Left lung (tissue), 4 donors: ENCODE measurements at regions not wholly inside any gene's neighbourhood (a gene's known extent, or its start where the extent isn't known, plus 50 kb on each side); places are given as distances from the start of the nearest gene placed in this dataset.

Experiments
- ATAC-seq: fragments of 200-7000 bp; cut with Tn5 transposase; one replicate; pipeline ENCODE4 v1.9.1; 2020; ENCODE audit warnings: moderate library complexity
- DNase-seq, 4 donors: peaks; one replicate each; pipeline ENCODE4 v3.0.0-alpha.2; 2013 to 2020
- H3K27ac ChIP-seq, 2 donors: fragments of 200-600 bp; sonication (generic) in 1 of 2; one replicate each; pipeline versions ENCODE4 v1.5.0 to v1.8.0; 2020 to 2021
- H3K27me3 ChIP-seq, 2 donors: fragments of 200-600 bp; sonication (generic) in 1 of 2; one replicate each; pipeline versions ENCODE4 v1.5.0 to v1.8.0; 2020 to 2021
- H3K36me3 ChIP-seq, 2 donors: fragments of 200-600 bp; sonication (generic) in 1 of 2; one replicate each; pipeline versions ENCODE4 v1.5.0 to v1.8.0; 2020 to 2021
- H3K4me1 ChIP-seq, 2 donors: fragments of 200-600 bp; one replicate each; pipeline ENCODE4 v1.8.0; 2021
- H3K4me3 ChIP-seq, 2 donors: fragments of 200-600 bp; sonication (generic) in 1 of 2; one replicate each; pipeline versions ENCODE4 v1.5.0 to v1.8.0; 2020 to 2021; ENCODE audit warnings: mild to moderate bottlenecking in 1 of 2
- H3K9me3 ChIP-seq, 2 donors: fragments of 200-600 bp; sonication (generic) in 1 of 2; one replicate each; pipeline versions ENCODE4 v1.5.0 to v1.8.0; 2020 to 2021
- CTCF ChIP-seq, 2 donors: fragments of 200-600 bp; sonication (generic) in 1 of 2; IDR thresholded peaks; one replicate each; pipeline versions ENCODE4 v1.5.0 to v1.8.0; 2021; ENCODE audit warnings: antibody characterized with exemption in 2 of 2
- intact Hi-C, 2 donors: fragments of 100-400 bp; cut with DNase I; formaldehyde crosslinking; loops; one replicate each; pipeline versions ENCODE4 v1.11.2 to v1.14.2; 2022
- donor health status: DM: no; HTN: yes; CAD: no.
- donor health status: DM: no; HTN: no; CAD: no.

GRCh38 chr12:60014436-60014835 lies 418.6 kb downstream of the SLC16A7 start:
- no peaks in the 10 kb centered on the region for H3K9me3 ChIP-seq
- H3K36me3 ChIP-seq: no peaks in the 10 kb centered on the region
- no peak for TF ChIP-seq CTCF (IDR thresholded peaks at IDR 0.05)
- DNase-seq (no peak), ATAC-seq (no peak)
- intact Hi-C loops: no loop called here
- H3K27me3 ChIP-seq: no peaks in the 10 kb centered on the region
- no peaks in the 10 kb centered on the region for H3K4me1 ChIP-seq
- H3K27ac ChIP-seq: no peak overlapping the region
- no peak overlapping the region for H3K4me3 ChIP-seq

- H3K4me3 ChIP-seq: no peak overlapping the region
- H3K9me3 ChIP-seq: no peaks in the 10 kb centered on the region
- H3K27ac ChIP-seq: no peak overlapping the region
- no peaks in the 10 kb centered on the region for H3K27me3 ChIP-seq
- intact Hi-C loops: no loop called here
- H3K4me1 ChIP-seq: no peaks in the 10 kb centered on the region
- ATAC-seq: no peak
- H3K36me3 ChIP-seq: no peaks in the 10 kb centered on the region
- DNase-seq: no peak
- TF ChIP-seq CTCF (IDR thresholded peaks at IDR 0.05): no peak
Measured at GRCh38 chr12:60020068-60020467, 424.2 kb downstream of the SLC16A7 start.

GRCh38 chr12:60021235-60021634 lies 425.4 kb downstream of the SLC16A7 start:
- Histone ChIP-seq H3K27me3 (no peaks in the 10 kb centered on the region), H3K36me3 (no peaks in the 10 kb centered on the region), H3K9me3 (no peaks in the 10 kb centered on the region), H3K4me1 (no peaks in the 10 kb centered on the region), H3K4me3 (no peak overlapping the region), H3K27ac (no peak overlapping the region)
- intact Hi-C loops: no loop called here
- DNase-seq: no peak
- no peak for ATAC-seq
- no peak for TF ChIP-seq CTCF (IDR thresholded peaks at IDR 0.05)

GRCh38 chr12:60027266-60027665 lies 431.4 kb downstream of the SLC16A7 start:
- Histone ChIP-seq H3K27me3 (no peaks in the 10 kb centered on the region), H3K36me3 (no peaks in the 10 kb centered on the region), H3K27ac (no peak overlapping the region), H3K4me1 (no peaks in the 10 kb centered on the region), H3K4me3 (no peak overlapping the region), H3K9me3 (no peaks in the 10 kb centered on the region)
- ATAC-seq (no peak), DNase-seq (no peak)
- no peak for TF ChIP-seq CTCF (IDR thresholded peaks at IDR 0.05)
- intact Hi-C loops: no loop called here

- no peaks in the 10 kb centered on the region for H3K4me1 ChIP-seq
- intact Hi-C loops: no loop called here
Measured at GRCh38 chr12:60034147-60034546, 438.3 kb downstream of the SLC16A7 start.

More at GRCh38 chr12:60034147-60034546, 438.3 kb downstream of the SLC16A7 start:
- Histone ChIP-seq H3K9me3 (peaks cover 0 to 16% of the 10 kb centered on the region in 2 donors), H3K36me3 (no peaks in the 10 kb centered on the region), H3K4me3 (no peak overlapping the region), H3K27me3 (no peaks in the 10 kb centered on the region), H3K27ac (no peak overlapping the region)
- TF ChIP-seq CTCF (IDR thresholded peaks at IDR 0.05): no peak
- ATAC-seq (no peak), DNase-seq (no peak)
